H1 (cell line): ENCODE measurements at regions not wholly inside any gene's neighbourhood (a gene's known extent, or its start where the extent isn't known, plus 50 kb on each side); places are given as distances from the start of the nearest gene placed in this dataset.

ENCODE experiments used
- CTCF ChIA-PET: fragments of 300-600 bp; sonication (Branson Sonifier 250); formaldehyde crosslinking; loops from one replicate; lab custom pipeline; 2021; ENCODE audit not compliant: partially characterized antibody; lab: Charles Lee
- POLR2A ChIA-PET: fragments of 300-600 bp; sonication (Branson Sonifier 250); formaldehyde crosslinking; loops from one replicate; lab custom pipeline; 2021; ENCODE audit warnings: inconsistent platforms; ENCODE audit not compliant: partially characterized antibody; lab: Charles Lee
- DNase-seq, 2 experiments: peaks; one replicate each; pipeline versions ENCODE4 v3.0.0 to v3.0.0-alpha.2; 2010 to 2022; ENCODE audit warnings: low spot score in 2 of 2, low read depth in 1 of 2, mixed read lengths in 1 of 2
- FAIRE-seq: peaks from 2 replicates; lab custom pipeline; 2011; peaks lifted over from hg19 to GRCh38; lab: Jason Lieb, UNC
- H2AFZ ChIP-seq: 2 replicates; pipeline ENCODE4 v1.8.1; 2012; ENCODE audit warnings: low read length, inconsistent platforms
- H2AK5ac ChIP-seq: 2 replicates; pipeline ENCODE4 v1.6.1; 2013; ENCODE audit warnings: low read depth, low read length
- H2BK120ac ChIP-seq: replicated peaks from 2 replicates; pipeline ENCODE3; 2013; ENCODE audit warnings: low read depth, low read length, inconsistent platforms
- H2BK12ac ChIP-seq: 2 replicates; pipeline ENCODE4 v1.6.1; 2013; ENCODE audit warnings: low read depth, low read length
- H2BK15ac ChIP-seq: 2 replicates; pipeline ENCODE4 v1.6.1; 2013; ENCODE audit warnings: low read length
- H2BK20ac ChIP-seq: 2 replicates; pipeline ENCODE4 v1.6.1; 2013; ENCODE audit warnings: low read length
- H2BK5ac ChIP-seq: 2 replicates; pipeline ENCODE4 v1.6.1; 2013; ENCODE audit warnings: low read depth, low read length
- H3K14ac ChIP-seq: 2 replicates; pipeline ENCODE4 v1.6.1; 2013; ENCODE audit warnings: inconsistent platforms; ENCODE audit not compliant: insufficient read length
- H3K18ac ChIP-seq: 2 replicates; pipeline ENCODE4 v1.6.1; 2013; ENCODE audit warnings: low read length; ENCODE audit errors: extremely low read depth
- H3K23ac ChIP-seq: 2 replicates; pipeline ENCODE4 v1.6.1; 2013; ENCODE audit warnings: inconsistent platforms; ENCODE audit not compliant: insufficient read length
- H3K23me2 ChIP-seq: 2 replicates; pipeline ENCODE4 v1.6.1; 2013; ENCODE audit warnings: low read depth, low read length
- H3K27ac ChIP-seq: 2 replicates; pipeline ENCODE4 v1.6.1; 2011; ENCODE audit warnings: low read depth, low read length, inconsistent platforms
- H3K27me3 ChIP-seq, 4 experiments: replicated peaks in 1 of 4; 1 replicate in 1 of 4; 2 replicates in 3 of 4; pipeline versions ENCODE4 v1.6.1 to v1.8.1; 2011 to 2013; ENCODE audit warnings: low read length in 3 of 4, mild to moderate bottlenecking in 3 of 4, inconsistent platforms in 2 of 4, mixed read lengths in 2 of 4, moderate library complexity in 1 of 4; ENCODE audit not compliant: control insufficient read depth in 3 of 4, insufficient read depth in 3 of 4; ENCODE audit errors: extremely low read depth in 1 of 4
- H3K36me3 ChIP-seq, 4 experiments: 2 replicates each; pipeline versions ENCODE4 v1.6.1 to v1.8.1; 2011 to 2013; ENCODE audit warnings: mild to moderate bottlenecking in 4 of 4, low read length in 3 of 4, moderate library complexity in 2 of 4, control low read depth in 1 of 4, inconsistent platforms in 1 of 4; ENCODE audit not compliant: insufficient read depth in 4 of 4, control insufficient read depth in 2 of 4
- H3K4ac ChIP-seq: replicated peaks from 2 replicates; pipeline ENCODE3; 2013; ENCODE audit warnings: low read length, low read depth, mixed read lengths, inconsistent platforms; ENCODE audit not compliant: insufficient read length
- H3K4me1 ChIP-seq, 4 experiments: replicated peaks in 1 of 4; 1 replicate in 1 of 4; 2 replicates in 3 of 4; pipeline versions ENCODE4 v1.6.1 to v1.8.1; 2011 to 2013; ENCODE audit warnings: low read length in 3 of 4, inconsistent platforms in 2 of 4, mixed read lengths in 1 of 4; ENCODE audit not compliant: insufficient read depth in 4 of 4, control insufficient read depth in 3 of 4
- H3K4me2 ChIP-seq, 2 experiments: 2 replicates each; pipeline versions ENCODE4 v1.6.1 to v1.8.1; 2011 to 2013; ENCODE audit warnings: low read depth in 2 of 2, low read length in 2 of 2, control low read depth in 1 of 2, inconsistent platforms in 1 of 2, mild to moderate bottlenecking in 1 of 2; ENCODE audit not compliant: insufficient read depth in 1 of 2
- H3K4me3 ChIP-seq, 4 experiments: fragments of 200-600, 300-600 bp in 1 of 4; sonication (generic), shearing (Covaris generic), sonication (Bioruptor Twin) in 1 of 4; 2 replicates each; pipeline versions ENCODE4 v1.5.1 to v1.8.1; 2011 to 2016; ENCODE audit warnings: low read length in 4 of 4, low read depth in 3 of 4, control low read depth in 2 of 4, inconsistent platforms in 2 of 4, mild to moderate bottlenecking in 2 of 4, mixed read lengths in 1 of 4, moderate library complexity in 1 of 4; ENCODE audit not compliant: insufficient read depth in 2 of 4; ENCODE audit errors: extremely low read depth in 1 of 4
- H3K56ac ChIP-seq: replicated peaks from 2 replicates; pipeline ENCODE3; 2013; ENCODE audit warnings: low read depth, mild to moderate bottlenecking, mixed read lengths, low read length, inconsistent platforms; ENCODE audit not compliant: insufficient read length
- H3K79me1 ChIP-seq: 2 replicates; pipeline ENCODE4 v1.6.1; 2013; ENCODE audit warnings: low read depth, low read length, control low read depth
- H3K79me2 ChIP-seq, 2 experiments: 2 replicates each; pipeline versions ENCODE4 v1.6.1 to v1.8.1; 2012 to 2013; ENCODE audit warnings: low read length in 2 of 2, mild to moderate bottlenecking in 2 of 2, inconsistent platforms in 1 of 2; ENCODE audit not compliant: insufficient read depth in 2 of 2, control insufficient read depth in 1 of 2
- H3K9ac ChIP-seq, 4 experiments: replicated peaks in 1 of 4; 1 replicate in 1 of 4; 2 replicates in 3 of 4; pipeline versions ENCODE4 v1.6.1 to v1.8.1; 2011 to 2013; ENCODE audit warnings: low read depth in 3 of 4, low read length in 3 of 4, control low read depth in 2 of 4, mild to moderate bottlenecking in 2 of 4, moderate library complexity in 2 of 4, inconsistent platforms in 1 of 4; ENCODE audit errors: extremely low read depth in 1 of 4
- H3K9me3 ChIP-seq, 2 experiments: 2 replicates each; pipeline versions ENCODE4 v1.6.1 to v1.8.1; 2012 to 2013; ENCODE audit warnings: mild to moderate bottlenecking in 2 of 2, moderate library complexity in 2 of 2, control low read depth in 1 of 2, inconsistent platforms in 1 of 2, low read depth in 1 of 2, low read length in 1 of 2, mixed read lengths in 1 of 2; ENCODE audit not compliant: insufficient read depth in 2 of 2
- H4K20me1 ChIP-seq, 2 experiments: replicated peaks in 1 of 2; 2 replicates each; pipeline versions ENCODE3 to v1.8.1; 2011 to 2013; ENCODE audit warnings: inconsistent platforms in 2 of 2, low read length in 2 of 2, mild to moderate bottlenecking in 1 of 2; ENCODE audit not compliant: insufficient read depth in 2 of 2, control insufficient read depth in 1 of 2
- H4K5ac ChIP-seq: 2 replicates; pipeline ENCODE4 v1.6.1; 2013; ENCODE audit warnings: low read length, low read depth, mixed read lengths, inconsistent platforms; ENCODE audit not compliant: insufficient read length
- H4K8ac ChIP-seq: 2 replicates; pipeline ENCODE4 v1.8.0; 2013; ENCODE audit warnings: mild to moderate bottlenecking, moderate library complexity, low read length, inconsistent platforms; ENCODE audit not compliant: insufficient read depth; ENCODE audit errors: extremely low read depth
- H4K91ac ChIP-seq: replicated peaks from 2 replicates; pipeline ENCODE3; 2013; ENCODE audit warnings: low read length, mixed read lengths, inconsistent platforms; ENCODE audit not compliant: insufficient read length
- HDAC2 ChIP-seq, 2 experiments: fragments of 300-600 bp in 1 of 2; sonication (generic) in 1 of 2; IDR thresholded peaks; 2 replicates each; pipeline ENCODE4 v1.6.1; 2011 to 2012; ENCODE audit warnings: low read depth in 2 of 2, low read length in 2 of 2, mild to moderate bottlenecking in 2 of 2, moderate library complexity in 2 of 2, borderline replicate concordance in 1 of 2, inconsistent platforms in 1 of 2
- HDAC6 ChIP-seq: IDR thresholded peaks from one replicate; pipeline ENCODE4 v1.7.1; 2012; ENCODE audit warnings: low read depth, mild to moderate bottlenecking, inconsistent platforms, low read length, moderate library complexity
- JUN ChIP-seq: IDR thresholded peaks from 2 replicates; pipeline ENCODE4 v1.6.1; 2011; ENCODE audit warnings: low read depth, mild to moderate bottlenecking, improper control_type of control experiment, low read length
- JUND ChIP-seq: IDR thresholded peaks from 2 replicates; pipeline ENCODE4 v1.6.1; 2011; ENCODE audit warnings: mild to moderate bottlenecking, improper control_type of control experiment, low read length
- KDM1A ChIP-seq: fragments of 200-600, 300-600 bp; sonication (generic); IDR thresholded peaks from 2 replicates; pipeline ENCODE4 v1.7.1; 2016; ENCODE audit warnings: mild to moderate bottlenecking, low read length, borderline replicate concordance
- SUZ12 ChIP-seq: fragments of 200-600 bp; sonication (generic); IDR thresholded peaks from 2 replicates; pipeline ENCODE4 v1.6.1; 2012; ENCODE audit warnings: mild to moderate bottlenecking, inconsistent platforms, low read length, moderate library complexity, mixed read lengths
- TAF7 ChIP-seq: optimal IDR thresholded peaks from 2 replicates; pipeline ENCODE3; 2011; ENCODE audit warnings: low read depth, mild to moderate bottlenecking, inconsistent platforms, low read length, moderate library complexity, borderline replicate concordance
- ZNF274 ChIP-seq: IDR thresholded peaks from 2 replicates; pipeline ENCODE4 v1.7.0; 2012; ENCODE audit warnings: low read length, borderline replicate concordance; ENCODE audit errors: extremely low read depth
- WGBS, 2 experiments: shearing (Covaris generic) in 1 of 2; methylation state at CpG; one replicate each; pipeline versions ENCODE4 v1.1.6 to v1.1.7; 2013 to 2015; ENCODE audit warnings: low lambda C conversion rate in 2 of 2, mixed read lengths in 2 of 2, inconsistent platforms in 1 of 2, low coverage in 1 of 2, missing lambda C conversion rate in 1 of 2; ENCODE audit not compliant: insufficient replicate concordance in 2 of 2, insufficient coverage in 1 of 2, insufficient read length in 1 of 2; ENCODE audit errors: extremely low coverage in 1 of 2, missing lambda C conversion rate in 1 of 2; 5-methylcytosine and 5-hydroxymethylcytosine counted together
- TF ChIP-seq, protein P1 (sequence below), 3 experiments: IDR thresholded peaks; 1 replicate in 2 of 3; 2 replicates in 1 of 3; pipeline versions ENCODE4 v1.5.1 to v1.6.1; 2011; ENCODE audit warnings: low read length in 3 of 3, mild to moderate bottlenecking in 3 of 3, inconsistent platforms in 2 of 3, low read depth in 1 of 3, moderate library complexity in 1 of 3; ENCODE audit not compliant: insufficient read depth in 1 of 3; ENCODE audit errors: control extremely low read depth in 1 of 3

DNA sequence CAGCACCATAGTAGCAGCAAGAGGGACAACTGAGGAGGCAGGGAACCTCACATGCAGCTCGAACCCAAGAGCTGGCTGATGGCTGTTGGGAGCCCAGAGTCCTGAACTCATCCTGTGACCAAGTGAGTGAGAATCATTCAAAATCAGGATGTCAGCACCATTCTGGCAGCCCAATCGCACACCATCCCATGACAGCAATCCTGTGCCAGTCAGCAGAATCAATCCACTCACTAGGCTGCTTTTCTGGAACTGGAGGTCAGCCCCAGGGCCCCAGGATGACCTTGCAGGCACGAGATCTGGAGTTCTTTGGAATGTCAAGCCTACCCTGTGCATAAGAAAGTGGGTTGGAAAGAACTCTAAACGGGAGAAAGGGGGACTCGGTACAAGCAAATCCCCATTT lies 67.8 kb upstream of the TAF11L2 start:
- Histone ChIP-seq H3K23me2 (no peaks in the 10 kb centered on the region), H2BK5ac (no peak overlapping the region), H3K36me3 (no peaks in the 10 kb centered on the region), H2BK12ac (no peak overlapping the region), H2AFZ (no peak overlapping the region), H3K14ac (no peak overlapping the region), H2BK120ac (no peak overlapping the region), H3K79me2 (no peaks in the 10 kb centered on the region), H3K56ac (no peak overlapping the region), H3K27ac (no peak overlapping the region), H3K27me3 (no peaks in the 10 kb centered on the region), H3K4ac (no peak overlapping the region), H4K20me1 (no peaks in the 10 kb centered on the region), H3K4me2 (no peak overlapping the region), H3K4me1 (peaks cover 0 to 2% (median 0%) of the 10 kb centered on the region in 4 experiments; a peak in 3 of 7 replicates), H4K5ac (no peak overlapping the region), H3K23ac (no peak overlapping the region), H4K8ac (no peak overlapping the region; the same call in 1 of the 2 replicates), H3K79me1 (no peaks in the 10 kb centered on the region), H3K18ac (no peak overlapping the region), H2AK5ac (no peak overlapping the region), H3K9ac (no peak overlapping the region), H2BK15ac (no peak overlapping the region), H4K91ac (no peak overlapping the region), H3K4me3 (no peak overlapping the region), H2BK20ac (0 out of 2 replicates have a peak overlapping the region, but pooled peaks have one; percentile 17), H3K9me3 (no peaks in the 10 kb centered on the region)
- no peak for DNase-seq
- CTCF ChIA-PET = interaction anchor here (1.0 kb wide), 1 partner anchor 10 kb away, joined by 4 read pairs; no protein-coding TSS in a partner anchor
- no peak for FAIRE-seq
- POLR2A ChIA-PET = interaction anchor here (0.6 kb wide), 1 partner anchor 28 kb away, joined by 3 read pairs; no protein-coding TSS in a partner anchor
- WGBS, 2 experiments = 90% methylated on average over 5 of the region's 5 CpGs; no CpG with 5 or more reads in 1 of the 2 experiments
- TF ChIP-seq, protein P1, sequence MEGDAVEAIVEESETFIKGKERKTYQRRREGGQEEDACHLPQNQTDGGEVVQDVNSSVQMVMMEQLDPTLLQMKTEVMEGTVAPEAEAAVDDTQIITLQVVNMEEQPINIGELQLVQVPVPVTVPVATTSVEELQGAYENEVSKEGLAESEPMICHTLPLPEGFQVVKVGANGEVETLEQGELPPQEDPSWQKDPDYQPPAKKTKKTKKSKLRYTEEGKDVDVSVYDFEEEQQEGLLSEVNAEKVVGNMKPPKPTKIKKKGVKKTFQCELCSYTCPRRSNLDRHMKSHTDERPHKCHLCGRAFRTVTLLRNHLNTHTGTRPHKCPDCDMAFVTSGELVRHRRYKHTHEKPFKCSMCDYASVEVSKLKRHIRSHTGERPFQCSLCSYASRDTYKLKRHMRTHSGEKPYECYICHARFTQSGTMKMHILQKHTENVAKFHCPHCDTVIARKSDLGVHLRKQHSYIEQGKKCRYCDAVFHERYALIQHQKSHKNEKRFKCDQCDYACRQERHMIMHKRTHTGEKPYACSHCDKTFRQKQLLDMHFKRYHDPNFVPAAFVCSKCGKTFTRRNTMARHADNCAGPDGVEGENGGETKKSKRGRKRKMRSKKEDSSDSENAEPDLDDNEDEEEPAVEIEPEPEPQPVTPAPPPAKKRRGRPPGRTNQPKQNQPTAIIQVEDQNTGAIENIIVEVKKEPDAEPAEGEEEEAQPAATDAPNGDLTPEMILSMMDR (IDR thresholded peaks at IDR 0.05; ENCODE audit: control extremely low read depth in 1 of 3, insufficient read depth in 1 of 3, low read depth in 1 of 3, low read length in 3 of 3) = no peak
- TF ChIP-seq KDM1A (no peak), JUND (no peak), ZNF274 (no peak), SUZ12 (no peak), TAF7 (no peak), JUN (no peak), HDAC2 (IDR thresholded peaks at IDR 0.05; ENCODE audit: borderline replicate concordance in 1 of 2, low read depth in 2 of 2, low read length in 2 of 2) (no peak), HDAC6 (no peak)
